NOMO-1 (cell line): ENCODE measurements at regions not wholly inside any gene's neighbourhood (a gene's known extent, or its start where the extent isn't known, plus 50 kb on each side); places are given as distances from the start of the nearest gene placed in this dataset.
"Not testable (repeated sequence)": the region's sequence is repeated elsewhere in the genome, so short reads cannot be mapped to it uniquely, and the experiment has no call there.

Experiments
- DNase-seq, 2 experiments: peaks; one replicate each; lab custom pipeline; 2025; ENCODE audit not compliant: unreplicated experiment in 2 of 2; lab: John Stamatoyannopoulos, UW

DNA sequence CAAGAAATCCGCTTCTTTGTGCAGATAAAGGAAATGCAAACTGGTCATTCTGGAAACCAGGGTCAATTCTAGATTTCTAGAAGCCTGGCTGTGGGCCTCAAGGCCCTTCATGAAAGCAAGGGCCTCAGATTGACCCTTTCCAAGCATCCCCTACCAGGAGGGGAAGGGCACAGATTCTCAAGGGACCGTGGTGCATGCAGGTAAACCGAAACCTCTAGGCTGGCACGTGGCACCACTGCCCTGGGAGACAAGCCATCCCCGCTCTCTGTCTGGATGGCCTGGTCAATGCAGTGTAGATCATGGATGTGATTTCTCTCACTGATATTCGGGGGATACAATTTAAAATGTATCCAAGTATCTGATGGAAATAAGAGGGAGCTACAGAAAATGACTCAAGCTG, 69.4 kb downstream of the TOMM20 start:
- DNase-seq: no peak

- no peak for DNase-seq
Measured at GRCh38 chr1:235058695-235059094, 69.9 kb downstream of the TOMM20 start.

DNA sequence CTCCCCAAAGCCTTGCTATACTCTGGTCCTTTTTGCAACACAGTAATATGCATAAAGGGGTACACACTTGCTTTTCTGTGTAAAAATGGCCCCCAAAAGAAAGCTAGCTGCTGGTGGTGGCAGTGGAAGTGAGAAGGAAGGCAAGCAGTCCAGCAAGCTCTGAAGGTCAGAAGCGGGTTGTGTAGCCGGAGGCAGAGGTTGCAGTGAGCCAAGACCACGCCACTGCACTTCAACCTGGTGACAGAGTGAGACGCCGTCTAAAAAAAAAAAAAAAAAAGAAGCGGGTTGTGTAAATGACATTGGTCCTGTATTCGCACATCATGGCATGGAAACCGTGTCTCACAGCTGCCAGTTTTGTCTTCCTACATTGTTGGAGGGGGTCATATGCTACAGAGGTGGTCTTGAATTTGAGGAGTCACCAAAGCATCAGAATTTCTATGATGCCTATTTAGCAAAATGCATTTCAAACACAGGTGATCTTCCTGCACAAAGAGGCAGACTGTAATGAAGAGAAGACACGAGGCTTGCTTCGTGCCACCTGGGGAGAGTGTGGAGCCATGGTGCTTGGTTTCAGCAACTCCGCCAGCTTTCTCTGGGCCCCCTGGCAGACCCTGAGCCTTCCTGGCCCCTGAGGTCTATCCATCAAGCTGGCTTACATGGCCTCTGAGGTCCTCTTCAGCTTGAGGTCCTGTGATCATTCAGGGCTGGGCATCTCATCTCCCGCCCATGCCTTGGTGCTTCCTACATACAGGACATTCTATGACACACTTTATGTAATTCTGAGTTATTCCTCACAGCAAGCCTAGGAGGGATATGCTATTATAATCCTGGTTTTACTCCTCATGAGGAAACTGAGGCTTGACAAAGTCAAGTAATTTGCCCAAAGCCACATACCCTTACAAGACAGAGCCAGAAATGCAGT, 71.0 kb downstream of the TOMM20 start:
- DNase-seq: no peak

GRCh38 chr1:235056937-235057336, 71.7 kb downstream of the TOMM20 start:
- no peak for DNase-seq

DNA sequence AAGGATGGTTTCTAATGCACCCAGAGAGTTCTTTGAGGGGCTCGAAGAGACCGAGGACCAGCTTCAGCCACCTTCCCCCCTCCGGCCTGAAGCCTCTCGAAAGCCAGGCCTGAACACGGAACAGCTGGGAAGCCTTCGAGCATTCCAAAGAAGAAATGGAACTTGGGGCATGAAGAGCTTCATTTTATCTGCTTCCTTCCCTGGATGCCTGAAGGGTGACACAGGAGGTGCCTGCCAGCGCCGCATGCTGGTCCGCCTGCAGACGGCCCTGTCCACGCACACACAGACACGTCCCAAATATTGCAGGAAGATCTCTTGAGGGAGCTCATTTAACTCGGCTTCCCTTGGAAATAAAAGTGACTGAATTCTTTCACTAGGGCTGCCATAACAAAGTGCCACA, 73.7 kb downstream of the TOMM20 start:
- DNase-seq: no peak

DNA sequence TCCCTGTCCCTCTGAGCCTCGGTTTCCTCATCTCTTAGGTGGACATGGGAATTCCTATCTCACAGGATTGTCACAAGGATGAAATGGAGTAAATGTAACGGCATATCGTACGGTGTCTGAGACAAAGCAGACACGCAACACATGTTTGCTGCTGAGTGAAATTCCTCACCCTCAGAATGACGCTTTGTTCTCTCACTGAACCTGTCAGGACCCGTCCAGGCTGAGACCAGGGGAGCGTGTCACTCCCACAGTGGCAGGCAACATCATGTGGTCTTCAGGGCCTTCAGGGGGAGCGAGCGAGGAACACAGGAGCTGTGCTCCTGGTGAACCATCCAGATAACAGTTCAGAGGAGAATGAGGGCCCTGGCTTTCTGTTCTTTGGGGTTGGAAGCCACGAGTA, 74.2 kb downstream of the TOMM20 start:
- DNase-seq: no peak

DNA sequence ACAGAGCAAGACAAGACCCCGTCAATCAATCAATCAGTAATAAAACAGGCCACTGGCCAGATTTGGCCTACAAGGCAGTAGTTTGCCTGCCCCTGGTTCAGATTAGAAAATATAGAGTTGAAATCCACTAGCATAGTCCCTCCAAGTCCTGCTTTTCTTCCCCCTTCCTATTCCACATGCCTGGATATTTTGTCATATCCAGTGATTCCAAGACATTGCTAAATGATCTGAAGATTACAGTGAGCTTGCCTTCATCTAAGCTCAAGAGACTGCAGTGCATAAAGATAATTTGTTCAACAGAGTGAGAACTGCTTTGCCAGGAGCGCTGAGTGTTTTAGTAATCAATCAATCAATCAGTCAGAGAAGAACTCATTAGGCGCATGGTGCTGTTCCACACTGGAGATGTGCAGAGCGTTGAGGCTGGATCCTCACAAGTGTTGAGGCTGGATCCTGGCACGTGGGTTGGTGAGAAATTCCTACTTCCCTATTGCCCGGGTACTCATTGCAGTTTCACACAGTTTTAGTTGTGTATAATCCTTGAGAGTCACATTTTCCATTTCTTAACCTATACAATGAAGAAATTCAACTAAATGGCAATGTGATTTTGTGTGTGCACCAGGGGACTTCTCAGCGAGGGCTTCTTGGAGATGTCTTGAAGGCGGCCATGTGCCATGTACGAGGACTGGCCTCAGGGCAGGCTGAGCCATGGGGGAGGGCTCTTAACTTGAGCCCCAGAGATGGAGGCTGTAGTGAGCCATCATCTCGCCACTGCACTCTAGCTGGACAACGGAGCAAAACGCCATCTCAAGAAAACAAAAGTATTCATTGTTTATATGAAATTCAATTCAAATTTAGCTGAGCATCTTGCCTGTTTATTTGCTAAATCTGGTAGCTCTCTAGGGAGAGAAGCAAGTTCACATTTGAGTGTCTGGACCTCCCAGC, 76.3 kb downstream of the TOMM20 start:
- no peak for DNase-seq

- no peak for DNase-seq
Measured at GRCh38 chr1:235051521-235051920, 77.1 kb downstream of the TOMM20 start.

DNA sequence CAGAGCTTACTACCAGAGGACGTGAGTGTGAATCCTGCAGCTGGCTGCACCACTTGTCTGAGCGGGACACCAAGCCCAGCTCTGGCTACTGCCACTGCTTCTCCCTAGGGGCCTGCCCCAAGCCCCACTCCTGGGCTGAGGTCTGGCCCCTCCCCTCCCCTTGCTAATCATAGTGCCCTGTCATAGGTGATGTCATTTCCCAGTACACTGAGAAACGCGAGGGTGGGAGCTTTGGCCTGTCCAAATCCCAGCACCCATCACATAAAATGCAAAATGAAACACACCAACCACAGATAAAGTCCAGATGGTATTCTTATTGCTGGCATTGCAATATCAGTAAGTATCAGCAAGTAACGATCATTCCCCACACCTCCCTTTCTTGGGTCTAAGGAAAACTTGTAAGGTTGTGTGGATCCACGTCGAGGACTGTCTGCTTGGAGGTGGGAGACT, 77.7 kb downstream of the TOMM20 start:
- DNase-seq: no peak

GRCh38 chr1:235049716-235050378, 78.8 kb downstream of the TOMM20 start:
- DNase-seq: not testable (repeated sequence)

- no peak for DNase-seq
Measured at GRCh38 chr1:235049217-235049616, 79.4 kb downstream of the TOMM20 start.

DNA sequence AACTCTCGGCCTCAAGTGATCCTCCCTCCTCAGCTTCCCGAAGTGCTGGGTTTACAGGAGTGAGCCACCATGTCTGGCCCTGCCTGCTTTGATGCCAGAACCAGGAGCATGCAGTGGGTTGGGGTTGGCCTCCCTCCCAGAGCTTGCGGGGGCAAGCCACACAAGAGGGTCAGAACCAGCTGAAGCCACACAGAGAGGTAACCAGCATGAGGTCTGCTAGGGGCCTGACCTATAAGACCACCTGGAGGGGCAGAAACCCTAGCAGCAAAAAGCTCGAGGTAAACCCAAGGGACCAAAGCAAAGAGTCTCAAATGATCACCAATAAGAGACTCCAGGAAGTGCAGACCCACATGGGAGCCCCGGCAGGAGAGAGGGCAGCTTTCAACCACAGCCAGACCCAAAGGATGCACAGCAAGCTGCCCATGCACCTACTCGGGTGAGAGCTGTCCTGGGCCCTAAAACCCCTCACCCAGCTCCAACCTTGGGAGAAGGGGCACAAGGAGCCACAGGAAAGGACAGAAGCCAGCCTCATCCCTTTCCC, 81.2 kb downstream of the TOMM20 start:
- DNase-seq: no peak

- no peak for DNase-seq
Measured at GRCh38 chr1:235045921-235046601, 82.6 kb downstream of the TOMM20 start.

GRCh38 chr1:235045034-235045690, 83.5 kb downstream of the TOMM20 start:
- no peak for DNase-seq

- DNase-seq: no peak
Measured at GRCh38 chr1:235043234-235043633, 85.4 kb downstream of the TOMM20 start.

- DNase-seq: no peak
Measured at GRCh38 chr1:235038701-235039100, 89.9 kb downstream of the TOMM20 start.

GRCh38 chr1:235035928-235036327, 92.7 kb downstream of the TOMM20 start:
- DNase-seq: no peak

GRCh38 chr1:235030919-235031596, 97.6 kb downstream of the TOMM20 start:
- DNase-seq: no peak

GRCh38 chr1:235027862-235028250, 100.8 kb downstream of the TOMM20 start:
- DNase-seq: no peak
